PC-3 (cell line): ENCODE measurements at regions not wholly inside any gene's neighbourhood (a gene's known extent, or its start where the extent isn't known, plus 50 kb on each side); places are given as distances from the start of the nearest gene placed in this dataset.

ENCODE experiments used
- ATAC-seq: fragments of 200-7000 bp; cut with Tn5 transposase; 2 replicates; pipeline ENCODE4 v1.9.1; 2020; ENCODE audit warnings: mild to moderate bottlenecking, moderate library complexity
- BruUV-seq: library from RNA; stranded (reverse); fragments of 400-500 nt; replicated peaks from 2 replicates; lab custom pipeline; 2021; lab: Mats Ljungman, UMichigan
- CTCF ChIA-PET: fragments of 300-600 bp; sonication (Branson Sonifier 250); formaldehyde crosslinking; loops from one replicate; lab custom pipeline; 2022; ENCODE audit warnings: antibody characterized with exemption; lab: Charles Lee
- POLR2A ChIA-PET: fragments of 300-600 bp; sonication (Branson Sonifier 250); formaldehyde crosslinking; loops from one replicate; lab custom pipeline; 2022; ENCODE audit warnings: antibody characterized with exemption; ENCODE audit not compliant: unreplicated experiment; lab: Charles Lee
- DNase-seq: peaks from one replicate; pipeline ENCODE4 v3.0.0-alpha.2; 2015
- H2AFZ ChIP-seq: fragments of 300-600 bp; sonication (generic); 2 replicates; pipeline ENCODE4 v1.6.0; 2016; ENCODE audit warnings: antibody characterized with exemption, low read length
- H3F3A ChIP-seq: fragments of 300-600 bp; sonication (generic); one replicate; pipeline ENCODE4 v1.6.0; 2017; ENCODE audit warnings: antibody characterized with exemption, low read length, control low read depth, mild to moderate bottlenecking; ENCODE audit not compliant: unreplicated experiment
- H3K27ac ChIP-seq: fragments of 300-600 bp; sonication (generic); 2 replicates; pipeline ENCODE4 v1.5.1; 2016; ENCODE audit warnings: mild to moderate bottlenecking, low read length
- H3K27me3 ChIP-seq: fragments of 300-600 bp; sonication (generic); 2 replicates; pipeline ENCODE4 v1.6.1; 2016; ENCODE audit warnings: low read length, mixed read lengths
- H3K36me3 ChIP-seq: fragments of 300-600 bp; sonication (generic); 2 replicates; pipeline ENCODE4 v1.6.1; 2016; ENCODE audit warnings: low read depth, mixed run types, low read length, mixed read lengths
- H3K4me1 ChIP-seq: fragments of 300-600 bp; sonication (generic); 2 replicates; pipeline ENCODE4 v1.5.1; 2016; ENCODE audit warnings: low read length; ENCODE audit not compliant: insufficient read depth
- H3K4me2 ChIP-seq: fragments of 300-600 bp; sonication (generic); 2 replicates; pipeline ENCODE4 v1.6.0; 2016; ENCODE audit warnings: low read length
- H3K4me3 ChIP-seq: fragments of 300-600 bp; sonication (generic); 2 replicates; pipeline ENCODE4 v1.5.1; 2016; ENCODE audit warnings: mild to moderate bottlenecking, low read length, mixed read lengths
- H3K79me2 ChIP-seq: fragments of 300-600 bp; sonication (generic); 2 replicates; pipeline ENCODE4 v1.6.1; 2017; ENCODE audit warnings: low read length, mixed read lengths
- H3K9ac ChIP-seq: fragments of 300-600 bp; sonication (generic); 2 replicates; pipeline ENCODE4 v1.6.0; 2016; ENCODE audit warnings: mild to moderate bottlenecking, low read length
- H3K9me2 ChIP-seq: fragments of 300-600 bp; sonication (generic); replicated peaks from 2 replicates; pipeline ENCODE4 v1.6.1; 2016; ENCODE audit warnings: mixed run types, low read length, mixed read lengths
- H3K9me3 ChIP-seq: fragments of 300-600 bp; sonication (generic); 2 replicates; pipeline ENCODE4 v1.6.1; 2016; ENCODE audit warnings: low read length, mixed read lengths
- H4K20me1 ChIP-seq: fragments of 300-600 bp; sonication (generic); 2 replicates; pipeline ENCODE4 v1.6.1; 2016; ENCODE audit warnings: low read length, mixed read lengths
- EZH2 ChIP-seq: fragments of 300-600 bp; sonication (generic); IDR thresholded peaks from one replicate; pipeline ENCODE4 v1.6.1; 2017; ENCODE audit warnings: antibody characterized with exemption, mild to moderate bottlenecking, low read length; ENCODE audit not compliant: unreplicated experiment
- EZH2phosphoT487 ChIP-seq: fragments of 300-600 bp; sonication (generic); IDR thresholded peaks from 2 replicates; pipeline ENCODE4 v1.6.1; 2018; ENCODE audit warnings: mild to moderate bottlenecking, antibody characterized with exemption, low read length, borderline replicate concordance
- intact Hi-C: fragments of 100-400 bp; cut with micrococcal nuclease; formaldehyde crosslinking; loops from 2 replicates; pipeline ENCODE4 v1.9.0; 2023
- TF ChIP-seq, protein P1 (sequence below): fragments of 300-600 bp; sonication (generic); conservative IDR thresholded peaks from 2 replicates; pipeline ENCODE4 v1.5.1; 2017; ENCODE audit warnings: antibody characterized with exemption, low read depth, mild to moderate bottlenecking, low read length

DNA sequence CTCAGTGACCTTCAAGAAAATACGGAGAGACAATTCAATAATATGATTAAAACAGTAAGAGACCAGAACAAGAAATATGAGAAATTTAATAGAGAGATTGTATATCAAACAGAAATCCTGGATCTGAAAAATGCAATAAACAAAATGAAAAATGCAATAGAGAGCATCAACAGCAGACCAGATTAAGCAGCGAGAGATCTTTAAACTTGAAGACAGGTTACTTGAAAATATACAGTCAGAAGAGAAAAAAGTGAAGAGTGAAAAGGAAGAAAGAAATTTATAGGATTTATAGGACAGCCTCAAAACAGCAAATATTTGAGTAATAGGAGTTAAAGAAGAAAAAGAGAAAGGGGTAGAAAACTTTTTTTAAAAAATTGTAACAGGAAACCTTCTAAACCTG is 813.9 kb upstream of the GRM7 start:
- no peaks in the 10 kb centered on the region for H3K79me2 ChIP-seq
- BruUV-seq = no TSS peak
- ChIA-PET POLR2A (no interaction called here), CTCF (no interaction called here)
- H3K36me3 ChIP-seq = no peaks in the 10 kb centered on the region
- H3K9me3 ChIP-seq = peaks cover 24% of the 10 kb centered on the region
- H3K4me3 ChIP-seq = no peak overlapping the region
- H4K20me1 ChIP-seq = no peaks in the 10 kb centered on the region
- no peak overlapping the region for H3K9ac ChIP-seq
- intact Hi-C loops = no loop called here
- H3F3A ChIP-seq = no peaks in the 10 kb centered on the region
- H3K4me1 ChIP-seq = no peaks in the 10 kb centered on the region
- H2AFZ ChIP-seq = no peak overlapping the region
- H3K9me2 ChIP-seq = no peaks in the 10 kb centered on the region
- no peak overlapping the region for H3K4me2 ChIP-seq
- H3K27ac ChIP-seq = no peak overlapping the region
- H3K27me3 ChIP-seq = no peaks in the 10 kb centered on the region
- no peak for DNase-seq
- no peak for ATAC-seq
- TF ChIP-seq EZH2 (no peak), EZH2phosphoT487 (no peak)
- TF ChIP-seq, protein P1, sequence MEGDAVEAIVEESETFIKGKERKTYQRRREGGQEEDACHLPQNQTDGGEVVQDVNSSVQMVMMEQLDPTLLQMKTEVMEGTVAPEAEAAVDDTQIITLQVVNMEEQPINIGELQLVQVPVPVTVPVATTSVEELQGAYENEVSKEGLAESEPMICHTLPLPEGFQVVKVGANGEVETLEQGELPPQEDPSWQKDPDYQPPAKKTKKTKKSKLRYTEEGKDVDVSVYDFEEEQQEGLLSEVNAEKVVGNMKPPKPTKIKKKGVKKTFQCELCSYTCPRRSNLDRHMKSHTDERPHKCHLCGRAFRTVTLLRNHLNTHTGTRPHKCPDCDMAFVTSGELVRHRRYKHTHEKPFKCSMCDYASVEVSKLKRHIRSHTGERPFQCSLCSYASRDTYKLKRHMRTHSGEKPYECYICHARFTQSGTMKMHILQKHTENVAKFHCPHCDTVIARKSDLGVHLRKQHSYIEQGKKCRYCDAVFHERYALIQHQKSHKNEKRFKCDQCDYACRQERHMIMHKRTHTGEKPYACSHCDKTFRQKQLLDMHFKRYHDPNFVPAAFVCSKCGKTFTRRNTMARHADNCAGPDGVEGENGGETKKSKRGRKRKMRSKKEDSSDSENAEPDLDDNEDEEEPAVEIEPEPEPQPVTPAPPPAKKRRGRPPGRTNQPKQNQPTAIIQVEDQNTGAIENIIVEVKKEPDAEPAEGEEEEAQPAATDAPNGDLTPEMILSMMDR = no peak

DNA sequence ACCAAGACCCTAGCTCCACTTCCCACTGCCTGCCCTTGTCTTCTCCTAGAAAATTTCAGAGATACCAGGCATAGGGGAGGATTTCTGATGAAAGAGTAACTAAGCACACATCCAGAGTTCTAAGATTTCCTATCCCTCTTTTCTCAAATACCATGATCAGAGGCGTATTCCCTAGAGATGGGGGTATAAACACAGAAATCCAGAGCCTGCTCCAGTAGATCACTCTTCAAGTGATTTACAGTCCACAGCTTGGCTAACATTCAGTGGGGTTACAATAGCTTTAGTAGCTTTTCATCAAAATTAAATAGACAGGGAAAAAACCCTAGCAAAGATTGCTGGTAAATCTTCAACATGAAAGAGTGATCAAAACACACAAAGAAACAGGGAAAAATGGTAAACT is 800.7 kb upstream of the GRM7 start:
- POLR2A ChIA-PET = no interaction called here
- H3K27ac ChIP-seq = no peak overlapping the region
- no peak overlapping the region for H3K4me2 ChIP-seq
- ATAC-seq (no peak), DNase-seq (no peak)
- H3K36me3 ChIP-seq = no peaks in the 10 kb centered on the region
- peaks cover 7% of the 10 kb centered on the region; the same call in 1 of the 2 replicates for H3K9me3 ChIP-seq
- CTCF ChIA-PET = no interaction called here
- H3K9me2 ChIP-seq = no peaks in the 10 kb centered on the region
- H3K4me3 ChIP-seq = no peak overlapping the region
- no peaks in the 10 kb centered on the region for H3K27me3 ChIP-seq
- intact Hi-C loops = no loop called here
- no peaks in the 10 kb centered on the region for H3F3A ChIP-seq
- H3K9ac ChIP-seq = no peak overlapping the region
- H2AFZ ChIP-seq = no peak overlapping the region
- no TSS peak for BruUV-seq
- TF ChIP-seq EZH2 = no peak
- no peak for TF ChIP-seq EZH2phosphoT487
- TF ChIP-seq, protein P1 = no peak
- H3K4me1 ChIP-seq = no peaks in the 10 kb centered on the region
- no peaks in the 10 kb centered on the region for H4K20me1 ChIP-seq
- H3K79me2 ChIP-seq = no peaks in the 10 kb centered on the region

DNA sequence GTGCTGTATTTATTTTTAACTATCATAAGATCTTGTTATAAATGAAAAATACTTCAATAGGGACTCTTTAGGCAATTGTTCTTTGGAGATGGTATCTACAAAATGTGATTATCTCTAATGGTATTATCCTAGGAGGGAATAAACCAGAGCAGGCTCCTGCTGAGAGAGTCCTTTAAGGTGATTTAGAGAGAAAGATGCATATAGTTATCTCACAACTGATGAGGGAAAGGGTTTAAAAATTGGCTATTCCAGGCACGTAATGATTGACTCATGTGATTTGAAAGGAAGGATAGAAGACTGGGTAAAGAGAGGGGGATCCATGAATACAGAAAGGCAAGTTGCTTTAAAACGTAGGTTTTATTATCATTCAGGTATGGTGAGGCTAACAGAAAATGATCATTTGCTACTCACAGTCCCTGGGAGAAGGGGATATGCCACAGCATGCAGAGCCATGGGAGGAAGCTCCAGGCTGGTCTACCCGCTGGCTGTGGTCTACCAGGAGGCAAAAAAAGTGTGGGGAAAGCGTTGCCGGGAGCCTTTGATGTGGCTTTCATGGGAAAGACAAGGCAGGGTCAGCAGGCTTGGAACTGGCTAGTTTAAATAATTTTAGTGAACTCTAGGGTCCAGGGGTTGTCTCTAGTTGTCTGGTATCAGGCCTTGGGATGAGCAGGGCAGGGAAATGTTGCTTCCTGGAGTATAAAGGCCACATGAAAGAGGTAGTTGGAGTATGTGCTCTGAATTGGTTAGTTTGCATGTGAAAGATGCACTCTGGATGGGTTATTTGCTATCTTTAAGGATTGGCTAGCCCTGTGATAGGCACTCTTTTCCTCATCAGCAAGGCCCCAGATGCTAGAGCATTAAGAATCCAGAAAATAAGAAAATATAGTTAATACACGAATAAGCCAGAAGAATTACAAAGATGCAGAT is 798.4 kb upstream of the GRM7 start:
- DNase-seq = no peak
- H3K9me3 ChIP-seq = no peaks in the 10 kb centered on the region; the same call in 1 of the 2 replicates
- H3K27ac ChIP-seq = no peak overlapping the region
- H4K20me1 ChIP-seq = no peaks in the 10 kb centered on the region
- no peaks in the 10 kb centered on the region for H3K27me3 ChIP-seq
- no peaks in the 10 kb centered on the region for H3K9me2 ChIP-seq
- intact Hi-C loops = no loop called here
- H3K79me2 ChIP-seq = no peaks in the 10 kb centered on the region
- H3K9ac ChIP-seq = no peak overlapping the region
- H3K4me3 ChIP-seq = no peak overlapping the region
- TF ChIP-seq, protein P1 = no peak
- no peak for TF ChIP-seq EZH2
- no peak for TF ChIP-seq EZH2phosphoT487
- ATAC-seq = no peak
- ChIA-PET POLR2A (no interaction called here), CTCF (no interaction called here)
- H2AFZ ChIP-seq = no peak overlapping the region
- H3K36me3 ChIP-seq = no peaks in the 10 kb centered on the region
- no peak overlapping the region for H3K4me2 ChIP-seq
- H3F3A ChIP-seq = no peaks in the 10 kb centered on the region
- no TSS peak for BruUV-seq
- no peaks in the 10 kb centered on the region for H3K4me1 ChIP-seq
